ENCODE measurements at regions not wholly inside any gene's neighbourhood (a gene's known extent, or its start where the extent isn't known, plus 50 kb on each side); places are given as distances from the start of the nearest gene placed in this dataset.
"Not testable (repeated sequence)": the region's sequence is repeated elsewhere in the genome, so short reads cannot be mapped to it uniquely, and the experiment has no call there.

DNA sequence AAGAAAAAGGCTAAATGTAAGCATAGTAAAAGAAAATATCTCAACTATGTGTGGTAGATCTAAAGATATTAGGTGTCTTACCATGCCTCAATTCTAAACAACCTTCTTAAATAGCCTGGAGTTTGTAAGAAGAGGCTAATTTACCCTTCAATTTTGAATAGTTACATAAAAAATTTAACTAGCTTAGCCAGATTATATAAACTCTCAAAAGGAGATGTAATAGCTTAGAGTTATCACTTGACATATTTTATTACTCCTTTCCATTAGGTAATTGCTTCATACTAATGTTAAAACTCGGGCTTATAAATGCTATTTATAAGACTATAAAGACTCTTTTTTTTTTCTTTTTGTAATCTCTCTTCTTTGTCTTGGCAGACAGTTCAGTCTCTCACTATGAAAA, 297.5 kb upstream of the PABPC4L start:
- no peak for DNase-seq (ENCODE audit: low spot score)

DNA sequence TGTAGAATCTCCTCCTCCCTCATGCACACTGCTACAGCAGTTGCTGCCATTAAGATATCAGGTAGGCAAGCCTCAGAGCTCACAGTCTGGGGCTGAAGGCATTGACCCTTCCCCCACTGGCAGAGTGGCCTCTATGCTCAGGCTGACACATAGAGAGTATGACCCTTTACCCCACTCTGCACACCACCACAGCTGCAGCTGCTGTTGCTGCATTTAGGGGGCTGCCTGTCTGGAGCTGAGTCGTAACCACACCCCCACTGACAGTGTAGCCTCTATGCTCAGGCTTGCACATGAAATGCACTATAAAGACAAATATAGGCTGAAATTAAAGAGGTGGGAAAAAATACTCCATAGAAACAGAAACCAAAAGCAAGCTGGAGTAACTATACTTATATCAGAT, 289.3 kb upstream of the PABPC4L start:
- DNase-seq (ENCODE audit: low spot score), result no peak

GRCh38 chr4:134483514-134483913, 281.9 kb upstream of the PABPC4L start:
- not testable (repeated sequence) for DNase-seq (ENCODE audit: low spot score)

- no peak for DNase-seq (ENCODE audit: low spot score)
Measured at GRCh38 chr4:134471569-134471968, 270.0 kb upstream of the PABPC4L start.

DNA sequence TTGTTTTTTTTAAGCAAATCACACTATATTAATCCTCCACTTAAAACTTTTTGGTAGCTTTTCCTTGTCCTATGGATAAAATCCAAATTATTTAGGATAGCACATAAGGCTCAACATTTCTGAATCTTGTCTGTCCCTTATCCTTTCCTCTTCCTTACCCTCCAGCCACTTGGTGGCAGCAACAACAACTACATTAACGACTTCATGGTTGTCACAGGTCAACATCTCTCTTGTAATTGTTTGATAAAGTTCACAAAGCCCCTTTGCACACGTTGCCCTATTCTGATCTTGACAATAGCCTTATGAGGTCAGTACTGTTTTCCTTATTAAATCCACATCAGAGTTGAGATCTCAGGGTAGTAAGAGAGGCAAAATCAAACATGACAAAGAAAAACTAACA, 269.0 kb upstream of the PABPC4L start:
- DNase-seq (ENCODE audit: low spot score), result peak; percentile 26

GRCh38 chr4:134465417-134465816, 263.8 kb upstream of the PABPC4L start:
- DNase-seq (ENCODE audit: low spot score), result no peak

- no peak for DNase-seq (ENCODE audit: low spot score)
Measured at GRCh38 chr4:134463771-134464170, 262.2 kb upstream of the PABPC4L start.

- DNase-seq (ENCODE audit: low spot score), result no peak
Measured at GRCh38 chr4:134426821-134427220, 225.2 kb upstream of the PABPC4L start.

- no peak for DNase-seq (ENCODE audit: low spot score)
Measured at GRCh38 chr4:134425756-134426155, 224.2 kb upstream of the PABPC4L start.

GRCh38 chr4:134422776-134423175, 221.2 kb upstream of the PABPC4L start:
- peak; percentile 9 for DNase-seq (ENCODE audit: low spot score)

DNA sequence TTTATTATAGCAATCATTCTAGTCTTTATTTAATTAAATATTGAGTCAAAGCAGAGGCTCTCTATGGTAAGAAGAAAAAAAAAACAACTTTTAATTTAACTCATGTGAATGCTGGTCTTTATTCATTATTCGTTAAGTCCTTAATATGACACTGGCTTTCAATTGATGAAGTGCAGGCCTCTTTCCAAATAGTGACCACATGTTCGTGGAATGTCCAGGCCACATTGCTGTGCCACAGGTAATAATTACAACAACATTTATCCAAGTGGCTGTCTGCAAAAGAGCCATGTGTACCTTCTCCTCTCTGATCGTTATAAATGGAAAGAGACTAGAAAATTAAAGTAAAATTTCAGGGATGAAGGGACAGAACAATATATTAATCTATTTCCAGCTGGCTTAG, 220.1 kb upstream of the PABPC4L start:
- no peak for DNase-seq (ENCODE audit: low spot score)

DNA sequence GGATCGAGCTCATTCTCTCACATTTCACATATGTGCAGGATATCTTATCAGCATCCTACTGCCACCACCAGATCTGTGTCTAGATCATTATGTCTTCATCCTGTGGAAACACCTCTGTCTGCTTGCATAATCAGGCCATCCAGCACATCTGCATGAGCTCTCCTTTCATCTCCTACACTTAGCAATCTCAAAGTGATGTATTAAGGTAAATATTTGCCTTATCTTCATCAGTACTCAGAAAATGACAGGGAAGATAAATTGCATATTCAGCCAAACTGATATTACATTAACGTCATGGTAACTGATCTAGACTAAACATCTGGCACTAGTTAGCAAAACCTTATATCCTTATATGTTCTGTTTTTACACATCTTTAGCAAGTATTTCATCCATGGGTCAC, 207.3 kb upstream of the PABPC4L start:
- no peak for DNase-seq (ENCODE audit: low spot score)

DNA sequence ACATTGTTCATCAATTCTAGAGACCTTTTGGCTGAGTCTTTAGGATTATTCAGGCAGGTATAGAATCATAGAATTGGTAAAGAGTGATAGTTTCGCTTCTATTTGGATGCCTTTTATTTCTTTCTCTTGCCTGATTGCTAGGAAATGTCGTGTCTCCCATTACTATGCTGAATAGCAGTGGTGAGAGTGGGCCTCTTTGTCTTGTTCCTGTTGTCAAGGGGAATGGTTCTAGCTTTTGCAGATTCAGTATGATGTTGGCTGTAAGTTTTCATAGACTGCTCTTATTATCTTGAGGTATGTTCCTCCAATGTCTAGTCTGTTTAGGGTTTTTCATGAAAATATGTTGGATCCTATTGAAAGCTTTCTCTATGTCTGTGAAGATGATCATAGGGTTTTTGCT, 200.2 kb upstream of the PABPC4L start:
- DNase-seq (ENCODE audit: low spot score), result no peak

DNA sequence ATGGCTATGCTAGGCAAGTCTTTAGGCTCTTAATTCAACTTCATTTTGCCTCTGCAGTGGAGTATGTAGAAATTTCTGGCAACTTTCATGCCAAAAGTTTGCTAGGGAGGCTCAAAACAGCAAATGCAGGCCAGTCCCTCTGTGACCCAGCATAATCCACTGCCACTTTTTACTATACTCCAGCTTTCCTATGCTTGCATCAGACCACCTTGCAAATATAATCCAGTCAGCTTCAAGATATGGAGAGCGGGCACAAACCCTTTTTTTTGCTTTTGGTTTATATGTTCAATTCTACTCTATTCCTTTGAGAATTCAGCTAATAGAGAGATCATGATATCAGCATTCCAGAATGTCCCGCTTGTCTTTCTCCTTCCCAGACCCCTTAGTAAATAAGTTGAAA, 192.0 kb upstream of the PABPC4L start:
- no peak for DNase-seq (ENCODE audit: low spot score)

DNA sequence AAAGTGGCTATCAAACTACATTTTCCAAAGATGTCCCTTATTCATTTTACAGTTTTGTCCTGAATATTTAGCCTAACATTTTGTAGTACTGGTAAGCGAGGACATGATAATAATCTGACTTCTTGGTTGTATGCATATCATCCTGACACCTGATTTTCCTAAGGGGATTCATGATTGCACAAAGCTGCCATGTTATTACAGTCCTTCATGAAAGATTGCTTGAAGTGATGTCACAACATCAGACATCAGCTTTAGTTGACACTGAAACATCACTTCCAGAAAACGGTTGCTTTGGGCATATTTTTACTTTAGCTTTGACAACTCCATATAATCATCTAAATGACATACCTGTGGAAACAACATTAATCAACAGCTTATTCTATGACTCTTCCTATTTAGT, 188.7 kb upstream of the PABPC4L start:
- no peak for DNase-seq (ENCODE audit: low spot score)

DNA sequence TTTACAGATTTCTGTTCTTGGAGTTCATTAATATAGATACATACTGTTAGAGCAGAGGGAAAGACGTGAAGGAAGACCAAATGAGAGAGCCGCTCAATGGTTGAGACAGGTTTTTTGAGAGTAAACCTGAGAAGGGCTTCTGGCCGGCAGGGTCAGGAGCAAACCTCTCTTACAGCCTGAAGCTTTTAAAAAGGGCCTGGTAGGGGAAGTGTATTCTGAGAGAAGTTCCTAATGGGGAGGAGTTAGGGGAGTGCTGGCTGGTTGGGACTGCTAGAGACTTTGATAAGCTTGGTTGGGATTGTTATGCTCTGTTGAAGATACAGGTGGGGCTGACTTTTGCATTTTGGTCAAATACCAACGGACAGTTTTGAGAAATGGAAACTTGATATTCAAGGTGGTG, 186.8 kb upstream of the PABPC4L start:
- peak; percentile 15 for DNase-seq (ENCODE audit: low spot score)

GRCh38 chr4:134382478-134383227, 181.1 kb upstream of the PABPC4L start:
- no peak for DNase-seq (ENCODE audit: low spot score)

DNA sequence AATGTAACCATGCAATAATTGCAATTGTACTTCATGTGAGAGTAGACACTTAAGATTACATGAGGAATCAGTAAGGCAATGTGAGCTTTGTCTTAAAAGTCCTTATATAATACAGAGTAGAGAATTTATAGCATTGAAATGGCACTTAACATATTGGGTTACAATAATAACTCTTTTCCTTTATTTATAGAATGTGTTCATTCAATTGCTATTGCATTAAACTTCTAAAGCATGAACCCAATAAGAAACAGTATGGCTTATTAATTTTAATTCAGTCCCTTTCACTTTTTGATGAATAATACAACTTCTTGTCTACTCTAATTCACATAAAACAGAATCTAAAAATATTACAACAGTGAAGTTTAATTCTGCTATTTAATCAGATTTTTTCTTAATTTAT, 174.2 kb upstream of the PABPC4L start:
- DNase-seq (ENCODE audit: low spot score), result no peak

GRCh38 chr4:134365852-134366251, 164.3 kb upstream of the PABPC4L start:
- no peak for DNase-seq (ENCODE audit: low spot score)

DNA sequence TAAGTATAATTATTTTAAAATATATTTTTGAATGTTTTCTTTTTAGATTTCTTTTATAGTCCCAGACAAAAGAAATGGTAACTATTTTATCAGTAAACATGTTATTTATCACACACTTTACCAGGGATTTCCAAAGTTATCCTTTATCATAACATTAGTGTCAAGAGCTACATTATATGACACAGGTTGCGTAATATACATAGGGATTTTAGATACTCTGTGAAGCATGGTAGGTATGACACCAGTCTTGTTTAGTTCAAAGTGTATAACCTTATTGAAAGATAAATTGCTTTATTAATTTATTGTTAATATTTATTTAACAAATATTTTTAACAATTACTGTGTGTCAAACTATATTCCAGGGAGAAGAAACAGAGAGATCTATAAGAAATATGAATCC, 163.3 kb upstream of the PABPC4L start:
- DNase-seq (ENCODE audit: low spot score), result no peak

- DNase-seq (ENCODE audit: low spot score), result no peak
Measured at GRCh38 chr4:134345244-134345643, 143.7 kb upstream of the PABPC4L start.

- no peak for DNase-seq (ENCODE audit: low spot score)
Measured at GRCh38 chr4:134343656-134344055, 142.1 kb upstream of the PABPC4L start.

DNA sequence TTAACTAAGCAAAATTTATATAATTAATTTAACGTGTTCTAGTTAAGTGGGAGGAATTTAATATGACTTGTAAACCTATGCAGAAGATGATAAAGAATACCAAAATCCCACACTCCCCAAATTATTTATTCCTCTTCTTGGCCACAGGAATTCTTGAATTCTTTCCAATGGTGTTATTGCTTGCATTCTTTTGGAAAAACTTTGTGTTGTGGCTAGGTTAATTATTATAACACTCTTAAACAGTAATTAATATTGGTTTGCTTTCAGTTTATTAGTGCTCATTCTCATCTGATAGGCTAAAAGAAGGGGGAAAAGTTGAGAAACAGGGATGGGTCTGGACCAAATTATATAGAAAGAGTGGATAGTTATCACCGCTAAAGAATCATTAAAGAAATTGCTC, 141.5 kb upstream of the PABPC4L start:
- DNase-seq (ENCODE audit: low spot score), result no peak

- DNase-seq (ENCODE audit: low spot score), result no peak
Measured at GRCh38 chr4:134337574-134337973, 136.0 kb upstream of the PABPC4L start.

Measured in iPS-NIHi11 (cell line).